Activated T-helper 17 cell treated with anti-CD3 and anti-CD28 coated beads, Interleukin-2, amount 50 U/mL, for 72 hours (primary cell): ENCODE measurements at regions not wholly inside any gene's neighbourhood (a gene's known extent, or its start where the extent isn't known, plus 50 kb on each side); places are given as distances from the start of the nearest gene placed in this dataset.

Source experiments
- ATAC-seq: fragments of 150-1000 bp; cut with Tn5 transposase; replicated peaks from 2 replicates; pipeline ENCODE4 v1.10.0; 2021; ENCODE audit warnings: mild to moderate bottlenecking, moderate library complexity
- H3K27ac Mint-ChIP-seq: one replicate; pipeline ENCODE4 v1.8.0; 2022; ENCODE audit warnings: mixed read lengths
- H3K27me3 Mint-ChIP-seq: one replicate; pipeline ENCODE4 v1.8.0; 2022; ENCODE audit warnings: mixed read lengths
- H3K36me3 Mint-ChIP-seq: one replicate; pipeline ENCODE4 v1.8.0; 2022; ENCODE audit warnings: low read depth, mild to moderate bottlenecking, mixed read lengths
- H3K4me1 Mint-ChIP-seq: one replicate; pipeline ENCODE4 v1.8.0; 2022; ENCODE audit warnings: mixed read lengths
- H3K4me3 Mint-ChIP-seq: one replicate; pipeline ENCODE4 v1.8.0; 2022; ENCODE audit warnings: mild to moderate bottlenecking, mixed read lengths
- H3K9me3 Mint-ChIP-seq: one replicate; pipeline ENCODE4 v1.8.0; 2022; ENCODE audit warnings: mixed read lengths

- Mint-ChIP-seq H3K9me3 (peaks cover 2% of the 10 kb centered on the region), H3K27me3 (peaks cover 3% of the 10 kb centered on the region), H3K4me1 (no peaks in the 10 kb centered on the region), H3K4me3 (no peak overlapping the region), H3K27ac (no peak overlapping the region), H3K36me3 (no peaks in the 10 kb centered on the region)
- ATAC-seq, result no peak
These were observed 326.1 kb upstream of the EMCN start for GRCh38 chr4:100843910-100844309.

- no peak overlapping the region for H3K27ac Mint-ChIP-seq
- no peaks in the 10 kb centered on the region for H3K4me1 Mint-ChIP-seq
- ATAC-seq, result no peak
- no peak overlapping the region for H3K4me3 Mint-ChIP-seq
- H3K27me3 Mint-ChIP-seq, result peaks cover 7% of the 10 kb centered on the region
- H3K36me3 Mint-ChIP-seq, result no peaks in the 10 kb centered on the region
- peaks cover 5% of the 10 kb centered on the region for H3K9me3 Mint-ChIP-seq
These were observed 325.0 kb upstream of the EMCN start for GRCh38 chr4:100842856-100843255.

- peaks cover 5% of the 10 kb centered on the region for H3K9me3 Mint-ChIP-seq
- no peaks in the 10 kb centered on the region for H3K36me3 Mint-ChIP-seq
- H3K27ac Mint-ChIP-seq, result no peak overlapping the region
- no peak overlapping the region for H3K4me3 Mint-ChIP-seq
- H3K4me1 Mint-ChIP-seq, result no peaks in the 10 kb centered on the region
- ATAC-seq, result no peak
- peaks cover 7% of the 10 kb centered on the region for H3K27me3 Mint-ChIP-seq
These were observed 324.1 kb upstream of the EMCN start for GRCh38 chr4:100841911-100842310.

GRCh38 chr4:100839712-100840111 is 321.9 kb upstream of the EMCN start:
- Mint-ChIP-seq H3K27me3 (peaks cover 7% of the 10 kb centered on the region), H3K4me3 (no peak overlapping the region), H3K36me3 (no peaks in the 10 kb centered on the region), H3K4me1 (no peaks in the 10 kb centered on the region), H3K9me3 (peaks cover 5% of the 10 kb centered on the region), H3K27ac (no peak overlapping the region)
- no peak for ATAC-seq

GRCh38 chr4:100838286-100838685 is 320.5 kb upstream of the EMCN start:
- H3K4me3 Mint-ChIP-seq, result no peak overlapping the region
- no peaks in the 10 kb centered on the region for H3K36me3 Mint-ChIP-seq
- H3K9me3 Mint-ChIP-seq, result peaks cover 5% of the 10 kb centered on the region
- no peak overlapping the region for H3K27ac Mint-ChIP-seq
- no peak for ATAC-seq
- H3K4me1 Mint-ChIP-seq, result no peaks in the 10 kb centered on the region
- peaks cover 7% of the 10 kb centered on the region for H3K27me3 Mint-ChIP-seq

- ATAC-seq, result no peak
- H3K27ac Mint-ChIP-seq, result no peak overlapping the region
- H3K27me3 Mint-ChIP-seq, result peaks cover 7% of the 10 kb centered on the region
- H3K9me3 Mint-ChIP-seq, result peaks cover 5% of the 10 kb centered on the region
- no peaks in the 10 kb centered on the region for H3K36me3 Mint-ChIP-seq
- no peaks in the 10 kb centered on the region for H3K4me1 Mint-ChIP-seq
- H3K4me3 Mint-ChIP-seq, result no peak overlapping the region
These were observed 319.1 kb upstream of the EMCN start for GRCh38 chr4:100836929-100837328.

- ATAC-seq, result no peak
- peaks cover 7% of the 10 kb centered on the region for H3K27me3 Mint-ChIP-seq
- H3K4me1 Mint-ChIP-seq, result no peaks in the 10 kb centered on the region
- no peaks in the 10 kb centered on the region for H3K36me3 Mint-ChIP-seq
- peaks cover 5% of the 10 kb centered on the region for H3K9me3 Mint-ChIP-seq
- H3K4me3 Mint-ChIP-seq, result no peak overlapping the region
- no peak overlapping the region for H3K27ac Mint-ChIP-seq
These were observed 316.8 kb upstream of the EMCN start for GRCh38 chr4:100834616-100835015.

- peaks cover 4% of the 10 kb centered on the region for H3K27me3 Mint-ChIP-seq
- no peaks in the 10 kb centered on the region for H3K4me1 Mint-ChIP-seq
- H3K9me3 Mint-ChIP-seq, result peaks cover 3% of the 10 kb centered on the region
- ATAC-seq, result no peak
- H3K4me3 Mint-ChIP-seq, result no peak overlapping the region
- no peaks in the 10 kb centered on the region for H3K36me3 Mint-ChIP-seq
- no peak overlapping the region for H3K27ac Mint-ChIP-seq
These were observed 316.1 kb upstream of the EMCN start for GRCh38 chr4:100833906-100834305.

GRCh38 chr4:100828986-100829685 is 311.3 kb upstream of the EMCN start:
- H3K4me1 Mint-ChIP-seq, result no peaks in the 10 kb centered on the region
- H3K27ac Mint-ChIP-seq, result no peak overlapping the region
- H3K9me3 Mint-ChIP-seq, result peaks cover 4% of the 10 kb centered on the region
- no peak for ATAC-seq
- no peaks in the 10 kb centered on the region for H3K27me3 Mint-ChIP-seq
- no peak overlapping the region for H3K4me3 Mint-ChIP-seq
- no peaks in the 10 kb centered on the region for H3K36me3 Mint-ChIP-seq

- H3K9me3 Mint-ChIP-seq, result peaks cover 4% of the 10 kb centered on the region
- ATAC-seq, result no peak
- no peak overlapping the region for H3K27ac Mint-ChIP-seq
- no peak overlapping the region for H3K4me3 Mint-ChIP-seq
- H3K4me1 Mint-ChIP-seq, result no peaks in the 10 kb centered on the region
- H3K27me3 Mint-ChIP-seq, result no peaks in the 10 kb centered on the region
- no peaks in the 10 kb centered on the region for H3K36me3 Mint-ChIP-seq
These were observed 310.5 kb upstream of the EMCN start for GRCh38 chr4:100828364-100828763.

- no peak for ATAC-seq
- no peak overlapping the region for H3K27ac Mint-ChIP-seq
- no peak overlapping the region for H3K4me3 Mint-ChIP-seq
- peaks cover 2% of the 10 kb centered on the region for H3K4me1 Mint-ChIP-seq
- H3K27me3 Mint-ChIP-seq, result no peaks in the 10 kb centered on the region
- H3K9me3 Mint-ChIP-seq, result peaks cover 4% of the 10 kb centered on the region
- H3K36me3 Mint-ChIP-seq, result no peaks in the 10 kb centered on the region
These were observed 309.9 kb upstream of the EMCN start for GRCh38 chr4:100827756-100828155.

GRCh38 chr4:100826808-100827548 is 309.2 kb upstream of the EMCN start:
- Mint-ChIP-seq H3K27ac (no peak overlapping the region), H3K4me1 (peaks cover 4% of the 10 kb centered on the region), H3K9me3 (peaks cover 4% of the 10 kb centered on the region), H3K4me3 (no peak overlapping the region), H3K36me3 (no peaks in the 10 kb centered on the region), H3K27me3 (no peaks in the 10 kb centered on the region)
- no peak for ATAC-seq

GRCh38 chr4:100826067-100826466 is 308.2 kb upstream of the EMCN start:
- H3K27me3 Mint-ChIP-seq, result no peaks in the 10 kb centered on the region
- H3K4me3 Mint-ChIP-seq, result no peak overlapping the region
- H3K36me3 Mint-ChIP-seq, result no peaks in the 10 kb centered on the region
- H3K9me3 Mint-ChIP-seq, result peaks cover 4% of the 10 kb centered on the region
- peaks cover 4% of the 10 kb centered on the region for H3K4me1 Mint-ChIP-seq
- no peak overlapping the region for H3K27ac Mint-ChIP-seq
- no peak for ATAC-seq

- no peak for ATAC-seq
- Mint-ChIP-seq H3K4me1 (peaks cover 4% of the 10 kb centered on the region), H3K4me3 (no peak overlapping the region), H3K36me3 (no peaks in the 10 kb centered on the region), H3K9me3 (peaks cover 4% of the 10 kb centered on the region), H3K27ac (peak overlapping the region; percentile 82), H3K27me3 (no peaks in the 10 kb centered on the region)
These were observed 306.1 kb upstream of the EMCN start for GRCh38 chr4:100823993-100824323.
